A673 (cell line): ENCODE measurements at regions not wholly inside any gene's neighbourhood (a gene's known extent, or its start where the extent isn't known, plus 50 kb on each side); places are given as distances from the start of the nearest gene placed in this dataset.
A peak's percentile ranks its signal among the peaks of the same experiment; 100 is the strongest.

ENCODE experiments used
- BruUV-seq: library from RNA; stranded (reverse); fragments of 400-500 nt; replicated peaks from 2 replicates; lab custom pipeline; 2021; lab: Mats Ljungman, UMichigan
- CTCF ChIA-PET: fragments of 300-600 bp; sonication (Branson Sonifier 250); formaldehyde crosslinking; loops from one replicate; lab custom pipeline; 2022; ENCODE audit warnings: antibody characterized with exemption; lab: Charles Lee
- POLR2A ChIA-PET: fragments of 300-600 bp; sonication (Branson Sonifier 250); formaldehyde crosslinking; loops from one replicate; lab custom pipeline; 2022; ENCODE audit warnings: antibody characterized with exemption; ENCODE audit not compliant: low non-redundant PET; lab: Charles Lee
- DNase-seq: peaks from one replicate; pipeline ENCODE4 v3.0.0-alpha.2; 2015; ENCODE audit warnings: low spot score
- H3K27ac ChIP-seq: fragments of 200-600 bp; sonication (generic); 2 replicates; pipeline ENCODE4 v1.5.1; 2016; ENCODE audit warnings: mixed run types, low read depth, mild to moderate bottlenecking, mixed read lengths, antibody characterized with exemption, low read length; ENCODE audit not compliant: poor library complexity, severe bottlenecking
- H3K27me3 ChIP-seq: fragments of 200-600 bp; sonication (generic); replicated peaks from 2 replicates; pipeline ENCODE4 v1.6.1; 2017; ENCODE audit warnings: mixed run types, low read depth, mild to moderate bottlenecking, mixed read lengths, antibody characterized with exemption, low read length; ENCODE audit not compliant: insufficient read depth, poor library complexity
- H3K36me3 ChIP-seq: fragments of 200-600 bp; sonication (generic); 2 replicates; pipeline ENCODE4 v1.6.1; 2016; ENCODE audit warnings: mixed run types, mild to moderate bottlenecking, mixed read lengths, antibody characterized with exemption, low read length; ENCODE audit not compliant: insufficient read depth, poor library complexity, severe bottlenecking
- H3K4me1 ChIP-seq: fragments of 200-600 bp; sonication (generic); 2 replicates; pipeline ENCODE4 v1.6.1; 2017; ENCODE audit warnings: mixed run types, mild to moderate bottlenecking, mixed read lengths, antibody characterized with exemption, low read length; ENCODE audit not compliant: insufficient read depth, poor library complexity, severe bottlenecking
- H3K4me3 ChIP-seq: fragments of 200-600 bp; sonication (generic); 2 replicates; pipeline ENCODE4 v1.5.1; 2016; ENCODE audit warnings: low read depth, mixed run types, mild to moderate bottlenecking, mixed read lengths, low read length; ENCODE audit not compliant: poor library complexity, severe bottlenecking
- H3K9me3 ChIP-seq: fragments of 200-600 bp; sonication (generic); 2 replicates; pipeline ENCODE4 v1.6.1; 2016; ENCODE audit warnings: mixed run types, low read depth, mild to moderate bottlenecking, mixed read lengths, antibody characterized with exemption, low read length; ENCODE audit not compliant: poor library complexity, severe bottlenecking
- EZH2 ChIP-seq: fragments of 200-600 bp; sonication (generic); IDR thresholded peaks from 2 replicates; pipeline ENCODE4 v1.6.1; 2017; ENCODE audit warnings: borderline replicate concordance, low read depth, mild to moderate bottlenecking, mixed read lengths, antibody characterized with exemption, low read length; ENCODE audit not compliant: poor library complexity, severe bottlenecking
- intact Hi-C: fragments of 100-400 bp; cut with micrococcal nuclease; formaldehyde crosslinking; loops from one replicate; pipeline ENCODE4 v1.10.0; 2022; ENCODE audit not compliant: unreplicated experiment
- TF ChIP-seq, protein P1 (sequence below): fragments of 300-800, 200-600 bp; sonication (generic); conservative IDR thresholded peaks from 2 replicates; pipeline ENCODE4 v1.5.1; 2017; ENCODE audit warnings: low read depth, mild to moderate bottlenecking, antibody characterized with exemption, low read length, moderate library complexity, mixed read lengths

DNA sequence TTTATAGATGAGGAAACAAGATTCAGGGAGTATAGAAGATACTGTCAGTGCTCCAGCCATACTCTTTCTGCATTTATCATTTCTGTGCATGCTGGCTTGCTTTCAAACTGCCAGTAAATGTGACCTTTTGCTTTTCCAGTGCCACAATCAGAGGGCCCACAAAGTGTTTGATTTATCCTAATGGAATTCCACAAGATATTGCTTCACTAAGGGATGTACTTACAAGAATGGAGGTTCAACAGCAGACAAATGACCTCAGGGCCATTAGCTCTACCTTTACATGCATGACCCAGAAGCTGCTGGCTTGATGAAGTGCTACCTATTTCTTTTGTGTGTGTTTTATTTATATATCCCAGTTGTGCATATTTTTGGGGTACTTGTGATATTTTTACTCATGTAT, 171.5 kb upstream of the GRIK2 start:
- ChIA-PET CTCF (no interaction called here), POLR2A (no interaction called here)
- Histone ChIP-seq H3K9me3 (no peaks in the 10 kb centered on the region), H3K4me3 (no peak overlapping the region), H3K4me1 (no peaks in the 10 kb centered on the region), H3K27ac (no peak overlapping the region), H3K27me3 (no peaks in the 10 kb centered on the region), H3K36me3 (no peaks in the 10 kb centered on the region)
- BruUV-seq, result no TSS peak
- no peak for DNase-seq
- intact Hi-C loops, result loop anchor here (5.0 kb wide), 1 partner anchor 1115 kb away; no protein-coding TSS in a partner anchor
- no peak for TF ChIP-seq EZH2
- TF ChIP-seq, protein P1, sequence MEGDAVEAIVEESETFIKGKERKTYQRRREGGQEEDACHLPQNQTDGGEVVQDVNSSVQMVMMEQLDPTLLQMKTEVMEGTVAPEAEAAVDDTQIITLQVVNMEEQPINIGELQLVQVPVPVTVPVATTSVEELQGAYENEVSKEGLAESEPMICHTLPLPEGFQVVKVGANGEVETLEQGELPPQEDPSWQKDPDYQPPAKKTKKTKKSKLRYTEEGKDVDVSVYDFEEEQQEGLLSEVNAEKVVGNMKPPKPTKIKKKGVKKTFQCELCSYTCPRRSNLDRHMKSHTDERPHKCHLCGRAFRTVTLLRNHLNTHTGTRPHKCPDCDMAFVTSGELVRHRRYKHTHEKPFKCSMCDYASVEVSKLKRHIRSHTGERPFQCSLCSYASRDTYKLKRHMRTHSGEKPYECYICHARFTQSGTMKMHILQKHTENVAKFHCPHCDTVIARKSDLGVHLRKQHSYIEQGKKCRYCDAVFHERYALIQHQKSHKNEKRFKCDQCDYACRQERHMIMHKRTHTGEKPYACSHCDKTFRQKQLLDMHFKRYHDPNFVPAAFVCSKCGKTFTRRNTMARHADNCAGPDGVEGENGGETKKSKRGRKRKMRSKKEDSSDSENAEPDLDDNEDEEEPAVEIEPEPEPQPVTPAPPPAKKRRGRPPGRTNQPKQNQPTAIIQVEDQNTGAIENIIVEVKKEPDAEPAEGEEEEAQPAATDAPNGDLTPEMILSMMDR, result no peak

DNA sequence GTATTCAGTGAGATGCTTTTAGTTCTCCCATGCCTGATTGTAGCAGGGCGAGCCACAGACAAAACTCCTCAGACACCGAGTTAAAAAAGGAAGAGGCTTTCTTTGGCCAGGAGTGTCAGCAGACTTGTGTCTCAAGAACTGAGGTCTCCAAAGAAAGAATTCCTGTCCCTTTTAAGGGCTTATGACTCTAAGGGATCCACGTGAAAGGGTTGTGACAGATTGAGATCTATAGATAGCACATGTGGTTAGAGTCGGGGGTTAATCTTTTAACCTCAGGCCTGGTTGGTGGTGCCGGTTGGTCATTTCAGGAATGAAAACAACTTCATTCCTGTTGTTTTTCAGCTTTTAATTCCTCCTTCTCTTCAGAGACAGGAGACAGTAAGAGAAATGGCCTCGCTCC, 168.8 kb upstream of the GRIK2 start:
- no peaks in the 10 kb centered on the region for H3K4me1 ChIP-seq
- intact Hi-C loops, result loop anchor here (5.0 kb wide), 4 partner anchors 112 to 1117 kb away; no protein-coding TSS in a partner anchor
- no peaks in the 10 kb centered on the region for H3K36me3 ChIP-seq
- no peak for TF ChIP-seq EZH2
- TF ChIP-seq, protein P1, result no peak
- CTCF ChIA-PET, result no interaction called here
- no peak overlapping the region for H3K27ac ChIP-seq
- no peak overlapping the region for H3K4me3 ChIP-seq
- DNase-seq, result no peak
- POLR2A ChIA-PET, result no interaction called here
- BruUV-seq, result no TSS peak
- no peaks in the 10 kb centered on the region for H3K27me3 ChIP-seq
- no peaks in the 10 kb centered on the region for H3K9me3 ChIP-seq

DNA sequence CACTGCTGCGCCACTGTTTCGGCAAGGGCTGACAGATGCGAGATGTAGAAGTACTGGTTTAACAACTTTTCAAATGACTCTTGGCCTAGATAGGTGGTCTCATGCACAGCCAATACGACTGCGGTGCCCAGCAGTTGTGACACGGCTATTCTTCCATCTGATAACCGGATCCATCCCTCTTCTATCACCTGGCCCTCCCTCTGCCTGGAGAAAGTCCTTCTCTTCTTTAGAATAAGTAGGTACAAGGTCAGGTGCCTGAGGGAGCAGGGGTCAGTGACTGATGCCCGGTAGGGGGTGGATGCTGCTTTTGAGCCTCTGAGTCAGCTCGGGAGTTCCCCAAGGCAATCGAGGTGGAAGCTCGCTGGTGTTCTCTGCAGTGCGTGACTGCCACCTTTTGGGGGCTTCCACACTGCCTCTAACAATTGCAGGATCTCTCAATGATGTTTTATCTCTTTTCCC, 166.8 kb upstream of the GRIK2 start:
- intact Hi-C loops, result loop anchor here (5.0 kb wide), 3 partner anchors 114 to 544 kb away; no protein-coding TSS in a partner anchor

More for the DNA sequence above, 166.8 kb upstream of the GRIK2 start:
- POLR2A ChIA-PET, result no interaction called here
- DNase-seq, result peak; percentile 73
- no peaks in the 10 kb centered on the region for H3K4me1 ChIP-seq
- H3K27ac ChIP-seq, result no peak overlapping the region
- no peaks in the 10 kb centered on the region for H3K36me3 ChIP-seq
- BruUV-seq, result no TSS peak
- H3K27me3 ChIP-seq, result no peaks in the 10 kb centered on the region
- no peaks in the 10 kb centered on the region for H3K9me3 ChIP-seq
- TF ChIP-seq, protein P1, result peak; percentile 67
- no peak for TF ChIP-seq EZH2
- H3K4me3 ChIP-seq, result no peak overlapping the region
- CTCF ChIA-PET, result no interaction called here
